ENCODE measurements at regions not wholly inside any gene's neighbourhood (a gene's known extent, or its start where the extent isn't known, plus 50 kb on each side); places are given as distances from the start of the nearest gene placed in this dataset.

- Histone ChIP-seq H3K27ac (ENCODE audit: low read length) (no peak overlapping the region), H3K36me3 (ENCODE audit: control insufficient read depth, low read depth, low read length) (no peaks in the 10 kb centered on the region), H3K27me3 (ENCODE audit: control insufficient read depth, insufficient read depth, low read length) (no peaks in the 10 kb centered on the region), H3K4me1 (ENCODE audit: control insufficient read depth, low read depth, low read length) (peaks cover 10% of the 10 kb centered on the region), H3K9ac (ENCODE audit: low read length) (no peak overlapping the region), H3K9me3 (ENCODE audit: control insufficient read depth, low read depth, low read length) (no peaks in the 10 kb centered on the region), H3K4me3 (ENCODE audit: low read length) (no peak overlapping the region)
Measured at GRCh38 chr18:55875371-55875901, 287.4 kb upstream of the TCF4 start.

- no peak overlapping the region for H3K4me3 ChIP-seq (ENCODE audit: low read length)
- no peaks in the 10 kb centered on the region for H3K27me3 ChIP-seq (ENCODE audit: control insufficient read depth, insufficient read depth, low read length)
- H3K27ac ChIP-seq (ENCODE audit: low read length): no peak overlapping the region
- H3K9me3 ChIP-seq (ENCODE audit: control insufficient read depth, low read depth, low read length): no peaks in the 10 kb centered on the region
- no peaks in the 10 kb centered on the region for H3K36me3 ChIP-seq (ENCODE audit: control insufficient read depth, low read depth, low read length)
- H3K4me1 ChIP-seq (ENCODE audit: control insufficient read depth, low read depth, low read length): peaks cover 3% of the 10 kb centered on the region
- no peak overlapping the region for H3K9ac ChIP-seq (ENCODE audit: low read length)
Measured at GRCh38 chr18:55869556-55870501, 281.8 kb upstream of the TCF4 start.

GRCh38 chr18:55868909-55869308 is 280.9 kb upstream of the TCF4 start:
- Histone ChIP-seq H3K9ac (ENCODE audit: low read length) (no peak overlapping the region), H3K27me3 (ENCODE audit: control insufficient read depth, insufficient read depth, low read length) (no peaks in the 10 kb centered on the region), H3K27ac (ENCODE audit: low read length) (no peak overlapping the region), H3K9me3 (ENCODE audit: control insufficient read depth, low read depth, low read length) (no peaks in the 10 kb centered on the region), H3K4me1 (ENCODE audit: control insufficient read depth, low read depth, low read length) (peaks cover 12% of the 10 kb centered on the region), H3K36me3 (ENCODE audit: control insufficient read depth, low read depth, low read length) (no peaks in the 10 kb centered on the region), H3K4me3 (ENCODE audit: low read length) (no peak overlapping the region)

- Histone ChIP-seq H3K9ac (ENCODE audit: low read length) (no peak overlapping the region), H3K27ac (ENCODE audit: low read length) (no peak overlapping the region), H3K4me3 (ENCODE audit: low read length) (no peak overlapping the region), H3K27me3 (ENCODE audit: control insufficient read depth, insufficient read depth, low read length) (no peaks in the 10 kb centered on the region), H3K36me3 (ENCODE audit: control insufficient read depth, low read depth, low read length) (no peaks in the 10 kb centered on the region), H3K4me1 (ENCODE audit: control insufficient read depth, low read depth, low read length) (peaks cover 25% of the 10 kb centered on the region), H3K9me3 (ENCODE audit: control insufficient read depth, low read depth, low read length) (no peaks in the 10 kb centered on the region)
Measured at GRCh38 chr18:55866886-55867285, 278.9 kb upstream of the TCF4 start.

- Histone ChIP-seq H3K4me1 (ENCODE audit: control insufficient read depth, low read depth, low read length) (peaks cover 25% of the 10 kb centered on the region), H3K9me3 (ENCODE audit: control insufficient read depth, low read depth, low read length) (no peaks in the 10 kb centered on the region), H3K36me3 (ENCODE audit: control insufficient read depth, low read depth, low read length) (no peaks in the 10 kb centered on the region), H3K4me3 (ENCODE audit: low read length) (no peak overlapping the region), H3K9ac (ENCODE audit: low read length) (no peak overlapping the region), H3K27me3 (ENCODE audit: control insufficient read depth, insufficient read depth, low read length) (no peaks in the 10 kb centered on the region), H3K27ac (ENCODE audit: low read length) (no peak overlapping the region)
Measured at GRCh38 chr18:55866006-55866405, 278.0 kb upstream of the TCF4 start.

- H3K9ac ChIP-seq (ENCODE audit: low read length): no peak overlapping the region
Measured at GRCh38 chr18:55864281-55864680, 276.3 kb upstream of the TCF4 start.

GRCh38 chr18:55863876-55864275 is 275.9 kb upstream of the TCF4 start:
- Histone ChIP-seq H3K9me3 (ENCODE audit: control insufficient read depth, low read depth, low read length) (no peaks in the 10 kb centered on the region), H3K27me3 (ENCODE audit: control insufficient read depth, insufficient read depth, low read length) (no peaks in the 10 kb centered on the region), H3K27ac (ENCODE audit: low read length) (no peak overlapping the region), H3K9ac (ENCODE audit: low read length) (no peak overlapping the region), H3K4me1 (ENCODE audit: control insufficient read depth, low read depth, low read length) (peaks cover 37% of the 10 kb centered on the region), H3K4me3 (ENCODE audit: low read length) (no peak overlapping the region), H3K36me3 (ENCODE audit: control insufficient read depth, low read depth, low read length) (no peaks in the 10 kb centered on the region)

More at GRCh38 chr18:55864281-55864680, 276.3 kb upstream of the TCF4 start:
- Histone ChIP-seq H3K27me3 (ENCODE audit: control insufficient read depth, insufficient read depth, low read length) (no peaks in the 10 kb centered on the region), H3K4me3 (ENCODE audit: low read length) (no peak overlapping the region), H3K27ac (ENCODE audit: low read length) (no peak overlapping the region), H3K4me1 (ENCODE audit: control insufficient read depth, low read depth, low read length) (peaks cover 34% of the 10 kb centered on the region), H3K36me3 (ENCODE audit: control insufficient read depth, low read depth, low read length) (no peaks in the 10 kb centered on the region), H3K9me3 (ENCODE audit: control insufficient read depth, low read depth, low read length) (no peaks in the 10 kb centered on the region)

GRCh38 chr18:55863391-55863706 is 275.4 kb upstream of the TCF4 start:
- Histone ChIP-seq H3K4me3 (ENCODE audit: low read length) (no peak overlapping the region), H3K27ac (ENCODE audit: low read length) (no peak overlapping the region), H3K36me3 (ENCODE audit: control insufficient read depth, low read depth, low read length) (no peaks in the 10 kb centered on the region), H3K4me1 (ENCODE audit: control insufficient read depth, low read depth, low read length) (peaks cover 37% of the 10 kb centered on the region), H3K27me3 (ENCODE audit: control insufficient read depth, insufficient read depth, low read length) (no peaks in the 10 kb centered on the region), H3K9ac (ENCODE audit: low read length) (no peak overlapping the region), H3K9me3 (ENCODE audit: control insufficient read depth, low read depth, low read length) (no peaks in the 10 kb centered on the region)

GRCh38 chr18:55862693-55863390 is 274.9 kb upstream of the TCF4 start:
- Histone ChIP-seq H3K36me3 (ENCODE audit: control insufficient read depth, low read depth, low read length) (no peaks in the 10 kb centered on the region), H3K27ac (ENCODE audit: low read length) (no peak overlapping the region), H3K4me1 (ENCODE audit: control insufficient read depth, low read depth, low read length) (peaks cover 37% of the 10 kb centered on the region), H3K9ac (ENCODE audit: low read length) (no peak overlapping the region), H3K27me3 (ENCODE audit: control insufficient read depth, insufficient read depth, low read length) (no peaks in the 10 kb centered on the region), H3K9me3 (ENCODE audit: control insufficient read depth, low read depth, low read length) (no peaks in the 10 kb centered on the region), H3K4me3 (ENCODE audit: low read length) (no peak overlapping the region)

GRCh38 chr18:55861266-55861665 is 273.3 kb upstream of the TCF4 start:
- H3K4me3 ChIP-seq (ENCODE audit: low read length): no peak overlapping the region
- no peak overlapping the region for H3K27ac ChIP-seq (ENCODE audit: low read length)
- no peak overlapping the region for H3K9ac ChIP-seq (ENCODE audit: low read length)
- peaks cover 49% of the 10 kb centered on the region for H3K4me1 ChIP-seq (ENCODE audit: control insufficient read depth, low read depth, low read length)
- no peaks in the 10 kb centered on the region for H3K9me3 ChIP-seq (ENCODE audit: control insufficient read depth, low read depth, low read length)
- no peaks in the 10 kb centered on the region for H3K27me3 ChIP-seq (ENCODE audit: control insufficient read depth, insufficient read depth, low read length)
- H3K36me3 ChIP-seq (ENCODE audit: control insufficient read depth, low read depth, low read length): no peaks in the 10 kb centered on the region

- Histone ChIP-seq H3K36me3 (ENCODE audit: control insufficient read depth, low read depth, low read length) (no peaks in the 10 kb centered on the region), H3K4me3 (ENCODE audit: low read length) (no peak overlapping the region), H3K27ac (ENCODE audit: low read length) (no peak overlapping the region), H3K4me1 (ENCODE audit: control insufficient read depth, low read depth, low read length) (peaks cover 40% of the 10 kb centered on the region), H3K9ac (ENCODE audit: low read length) (no peak overlapping the region), H3K9me3 (ENCODE audit: control insufficient read depth, low read depth, low read length) (no peaks in the 10 kb centered on the region), H3K27me3 (ENCODE audit: control insufficient read depth, insufficient read depth, low read length) (no peaks in the 10 kb centered on the region)
Measured at GRCh38 chr18:55858661-55859515, 270.9 kb upstream of the TCF4 start.
